GM19351 (cell line): ENCODE measurements at regions not wholly inside any gene's neighbourhood (a gene's known extent, or its start where the extent isn't known, plus 50 kb on each side); places are given as distances from the start of the nearest gene placed in this dataset.

Experiments
- ATAC-seq: cut with Tn5 transposase; IDR thresholded peaks from one replicate; pipeline ENCODE4 v1.9.1; 2021; ENCODE audit warnings: mild to moderate bottlenecking, moderate library complexity; ENCODE audit not compliant: unreplicated experiment

GRCh38 chr20:60210779-60211617 lies 252.8 kb downstream of the CDH26 start:
- peak; percentile 84 for ATAC-seq

- ATAC-seq: no peak
Measured at GRCh38 chr20:60211618-60212463, 253.6 kb downstream of the CDH26 start.

GRCh38 chr20:60212695-60213094 lies 254.5 kb downstream of the CDH26 start:
- no peak for ATAC-seq

GRCh38 chr20:60213126-60213893 lies 255.1 kb downstream of the CDH26 start:
- ATAC-seq: no peak

GRCh38 chr20:60214901-60215815 lies 256.9 kb downstream of the CDH26 start:
- no peak for ATAC-seq

GRCh38 chr20:60215816-60216730 lies 257.9 kb downstream of the CDH26 start:
- no peak for ATAC-seq

GRCh38 chr20:60219231-60219630 lies 261.0 kb downstream of the CDH26 start:
- no peak for ATAC-seq

GRCh38 chr20:60219984-60220562 lies 261.9 kb downstream of the CDH26 start:
- ATAC-seq: no peak

- no peak for ATAC-seq
Measured at GRCh38 chr20:60220706-60221105, 262.5 kb downstream of the CDH26 start.

- ATAC-seq: no peak
Measured at GRCh38 chr20:60221593-60221992, 263.4 kb downstream of the CDH26 start.

- ATAC-seq: no peak
Measured at GRCh38 chr20:60222497-60222896, 264.3 kb downstream of the CDH26 start.

GRCh38 chr20:60223174-60223573 lies 265.0 kb downstream of the CDH26 start:
- no peak for ATAC-seq

- ATAC-seq: no peak
Measured at GRCh38 chr20:60224914-60225313, 266.7 kb downstream of the CDH26 start.

- ATAC-seq: peak; percentile 73
Measured at GRCh38 chr20:60228255-60228654, 270.0 kb downstream of the CDH26 start.

GRCh38 chr20:60232380-60232779 lies 274.2 kb downstream of the CDH26 start:
- no peak for ATAC-seq

GRCh38 chr20:60233018-60233630 lies 274.9 kb downstream of the CDH26 start:
- no peak for ATAC-seq

- ATAC-seq: peak; percentile 40
Measured at GRCh38 chr20:60236613-60237012, 278.4 kb downstream of the CDH26 start.

- no peak for ATAC-seq
Measured at GRCh38 chr20:60237981-60238380, 279.8 kb downstream of the CDH26 start.
